Muscle of arm (tissue), 1 donor: ENCODE measurements at regions not wholly inside any gene's neighbourhood (a gene's known extent, or its start where the extent isn't known, plus 50 kb on each side); places are given as distances from the start of the nearest gene placed in this dataset.

Experiments
- DNase-seq: peaks from one replicate; pipeline ENCODE4 v3.0.0-alpha.2; 2013

DNA sequence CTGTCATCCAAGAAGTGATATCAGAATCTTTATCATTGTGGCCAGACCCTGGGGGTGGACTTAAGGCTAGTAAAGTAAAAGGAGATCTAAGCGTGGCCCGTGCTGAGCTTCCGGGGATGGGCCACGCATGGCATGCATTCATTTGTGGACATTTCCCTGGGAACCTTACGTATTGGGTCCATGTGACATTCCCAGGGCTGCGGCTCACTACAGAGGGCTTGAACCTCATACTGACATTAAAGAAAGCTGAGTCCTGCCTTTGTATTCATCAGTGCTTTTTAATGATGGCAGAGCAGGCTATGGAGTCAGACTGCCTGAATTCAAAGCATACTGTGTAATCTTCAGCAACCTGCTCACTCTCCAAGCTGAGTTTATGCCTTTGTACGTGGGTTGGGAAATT is 152.2 kb upstream of the AFDN start:
- DNase-seq, result no peak

DNA sequence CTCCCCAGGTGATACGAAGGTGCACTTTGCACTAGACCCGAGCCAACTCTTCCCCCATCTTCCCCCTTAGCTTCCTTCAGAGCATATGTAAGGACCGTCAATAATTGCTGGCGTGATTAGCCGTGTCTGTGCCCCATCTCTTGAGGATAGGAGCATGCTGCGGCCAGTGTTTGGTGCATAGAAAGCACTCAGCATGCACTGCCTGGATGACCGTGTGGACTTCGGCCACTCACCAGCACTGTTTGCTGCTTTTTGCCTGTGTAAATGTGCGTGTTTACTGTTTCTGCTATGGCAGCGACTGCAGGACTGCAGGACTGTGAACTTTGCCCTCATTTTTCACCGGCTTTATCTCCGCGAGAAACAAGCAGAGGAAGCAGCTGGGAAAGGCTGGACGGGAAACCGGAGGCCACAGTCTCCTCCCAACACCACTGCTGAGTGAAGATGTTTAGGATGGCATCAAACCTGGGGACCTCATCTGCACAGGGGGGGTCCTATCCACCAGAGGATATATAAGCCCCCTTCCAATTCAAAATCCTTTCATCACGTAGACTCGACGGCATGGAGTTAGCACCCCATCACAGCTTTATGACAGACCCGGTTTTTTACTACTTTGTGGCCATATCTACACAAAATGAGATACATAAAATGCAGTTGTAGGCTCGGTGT is 150.6 kb upstream of the AFDN start:
- DNase-seq, result no peak

- DNase-seq, result no peak
Observed at GRCh38 chr6:167676666-167677421, 149.9 kb upstream of the AFDN start.

GRCh38 chr6:167677422-167677789 is 149.3 kb upstream of the AFDN start:
- no peak for DNase-seq

GRCh38 chr6:167678102-167679101 is 148.3 kb upstream of the AFDN start:
- DNase-seq, result no peak

GRCh38 chr6:167679122-167679736 is 147.5 kb upstream of the AFDN start:
- DNase-seq, result no peak

DNA sequence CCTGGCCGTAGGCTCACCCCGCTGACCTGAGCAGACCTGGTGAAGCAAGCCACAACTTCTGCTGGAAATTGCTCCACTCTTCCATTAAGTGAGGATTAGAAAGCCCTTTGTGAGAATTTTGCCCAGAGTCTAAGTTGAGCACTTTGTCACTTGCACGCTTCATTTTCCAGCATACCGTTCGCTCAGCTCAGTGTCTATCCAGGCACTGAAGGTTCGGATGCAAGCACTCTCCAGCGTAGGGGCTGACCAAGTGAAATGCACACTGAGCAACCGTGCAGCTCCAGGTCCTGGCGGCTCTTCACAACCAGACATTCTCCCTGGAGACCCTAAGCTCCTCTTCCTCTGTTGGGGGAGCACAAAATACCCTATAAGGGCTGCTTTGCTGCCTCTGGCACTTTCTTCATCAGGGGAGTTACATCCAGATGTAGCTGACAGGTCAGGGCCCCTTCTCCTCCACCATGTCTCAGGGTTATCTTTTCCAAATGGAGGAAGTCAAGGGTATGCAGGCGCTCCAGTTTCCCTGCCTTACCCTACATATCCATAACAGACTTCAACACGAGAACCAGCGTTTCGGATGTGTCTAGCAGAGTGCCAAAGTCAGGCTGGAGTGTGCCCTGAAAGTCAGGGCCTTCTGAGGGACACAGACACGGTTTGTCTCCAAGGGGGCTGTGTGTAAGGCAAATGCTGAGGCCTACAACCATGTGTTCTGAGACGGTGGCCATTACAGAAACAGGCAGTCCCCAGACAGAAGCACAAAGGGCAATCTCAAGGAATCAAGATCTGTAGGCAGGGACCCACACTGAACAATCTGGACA is 146.7 kb upstream of the AFDN start:
- no peak for DNase-seq

GRCh38 chr6:167680605-167681149 is 146.0 kb upstream of the AFDN start:
- no peak for DNase-seq

DNA sequence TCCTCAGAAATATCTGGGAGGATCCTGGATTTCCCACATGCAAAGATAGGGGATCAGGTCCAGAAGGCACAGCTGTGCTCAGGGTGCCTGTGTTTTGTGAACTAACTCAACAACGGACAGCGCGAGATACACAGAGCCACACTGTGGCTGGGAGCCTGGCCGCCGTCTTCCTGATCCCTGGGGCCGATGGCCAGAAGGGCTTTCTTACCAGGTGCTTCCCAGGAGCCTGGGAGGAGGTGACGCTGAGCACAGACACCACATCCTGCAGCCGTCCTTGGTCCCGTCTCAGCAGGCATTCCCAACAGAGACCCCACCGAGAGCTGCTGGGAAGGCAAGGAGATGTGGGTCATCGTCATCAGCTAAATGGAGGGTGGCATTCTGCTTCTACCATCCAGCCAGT is 144.6 kb upstream of the AFDN start:
- DNase-seq, result no peak

- DNase-seq, result no peak
Observed at GRCh38 chr6:167682546-167683027, 144.1 kb upstream of the AFDN start.

- DNase-seq, result no peak
Observed at GRCh38 chr6:167683028-167683862, 143.5 kb upstream of the AFDN start.

GRCh38 chr6:167684276-167685104 is 142.2 kb upstream of the AFDN start:
- DNase-seq, result no peak

GRCh38 chr6:167685654-167686053 is 141.1 kb upstream of the AFDN start:
- DNase-seq, result no peak

DNA sequence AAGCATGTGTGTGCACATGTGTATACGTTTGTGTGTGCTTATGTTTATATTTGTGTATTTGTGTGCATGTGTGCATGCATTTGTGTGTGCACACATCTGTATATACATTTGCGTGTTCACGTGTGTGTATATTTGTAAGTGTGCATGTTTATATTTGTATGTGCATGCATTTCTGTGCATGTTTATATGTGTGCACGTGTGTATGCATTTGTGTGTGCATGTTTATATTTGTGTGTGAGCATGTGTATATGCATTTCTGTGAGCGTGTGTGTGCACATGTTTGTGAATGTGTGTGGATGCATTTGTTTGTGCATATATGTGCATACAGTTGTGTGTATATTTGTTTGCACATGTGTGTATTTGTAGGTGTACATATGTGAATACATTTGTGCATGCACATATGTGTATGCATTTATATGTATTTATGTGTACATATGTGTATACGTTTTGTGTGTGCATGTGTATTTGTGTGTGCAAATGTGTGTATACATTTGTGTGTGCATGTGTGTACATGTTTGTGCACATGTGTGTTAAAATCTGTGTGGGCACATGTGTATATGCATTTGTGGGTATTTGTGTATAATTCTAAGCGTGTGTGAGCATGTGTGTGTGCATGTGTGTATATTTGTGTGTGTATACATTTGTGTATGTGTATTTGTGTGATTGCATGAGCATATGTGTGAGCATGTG is 140.4 kb upstream of the AFDN start:
- DNase-seq, result no peak

GRCh38 chr6:167687116-167687725 is 139.5 kb upstream of the AFDN start:
- no peak for DNase-seq

- DNase-seq, result no peak
Observed at GRCh38 chr6:167688123-167688522, 138.6 kb upstream of the AFDN start.

DNA sequence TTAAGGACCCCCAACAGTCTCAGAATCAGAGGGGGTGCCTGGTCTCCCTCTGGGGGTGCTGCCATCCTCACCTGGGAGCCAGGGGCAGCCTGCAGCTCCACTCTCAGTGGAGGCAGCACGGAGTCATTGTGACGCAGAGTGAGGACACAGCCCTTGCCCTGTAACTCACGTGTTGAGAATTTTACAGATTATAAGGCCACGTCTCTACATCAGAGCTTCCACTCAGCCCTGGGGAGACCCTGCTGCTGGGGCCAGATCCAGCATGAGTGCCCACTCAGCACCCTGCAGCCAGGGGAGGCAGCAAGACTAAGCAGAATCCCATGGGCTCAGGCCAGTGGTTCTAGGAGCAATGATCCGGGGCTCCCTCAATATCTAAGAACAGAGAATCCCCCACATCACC is 137.4 kb upstream of the AFDN start:
- DNase-seq, result no peak

GRCh38 chr6:167689751-167690150 is 137.0 kb upstream of the AFDN start:
- DNase-seq, result no peak
